ENCODE measurements at regions not wholly inside any gene's neighbourhood (a gene's known extent, or its start where the extent isn't known, plus 50 kb on each side); places are given as distances from the start of the nearest gene placed in this dataset.

- DNase-seq (ENCODE audit: low spot score): no peak
- Mint-ChIP-seq H3K27me3 (ENCODE audit: unreplicated experiment) (no peaks in the 10 kb centered on the region), H3K9me3 (ENCODE audit: unreplicated experiment) (no peaks in the 10 kb centered on the region), H3K4me3 (ENCODE audit: unreplicated experiment) (no peak overlapping the region), H3K36me3 (ENCODE audit: low read depth, unreplicated experiment) (no peaks in the 10 kb centered on the region), H3K4me1 (ENCODE audit: unreplicated experiment) (no peaks in the 10 kb centered on the region), H3K27ac (ENCODE audit: unreplicated experiment) (no peak overlapping the region)
- TF ChIP-seq, protein P1, sequence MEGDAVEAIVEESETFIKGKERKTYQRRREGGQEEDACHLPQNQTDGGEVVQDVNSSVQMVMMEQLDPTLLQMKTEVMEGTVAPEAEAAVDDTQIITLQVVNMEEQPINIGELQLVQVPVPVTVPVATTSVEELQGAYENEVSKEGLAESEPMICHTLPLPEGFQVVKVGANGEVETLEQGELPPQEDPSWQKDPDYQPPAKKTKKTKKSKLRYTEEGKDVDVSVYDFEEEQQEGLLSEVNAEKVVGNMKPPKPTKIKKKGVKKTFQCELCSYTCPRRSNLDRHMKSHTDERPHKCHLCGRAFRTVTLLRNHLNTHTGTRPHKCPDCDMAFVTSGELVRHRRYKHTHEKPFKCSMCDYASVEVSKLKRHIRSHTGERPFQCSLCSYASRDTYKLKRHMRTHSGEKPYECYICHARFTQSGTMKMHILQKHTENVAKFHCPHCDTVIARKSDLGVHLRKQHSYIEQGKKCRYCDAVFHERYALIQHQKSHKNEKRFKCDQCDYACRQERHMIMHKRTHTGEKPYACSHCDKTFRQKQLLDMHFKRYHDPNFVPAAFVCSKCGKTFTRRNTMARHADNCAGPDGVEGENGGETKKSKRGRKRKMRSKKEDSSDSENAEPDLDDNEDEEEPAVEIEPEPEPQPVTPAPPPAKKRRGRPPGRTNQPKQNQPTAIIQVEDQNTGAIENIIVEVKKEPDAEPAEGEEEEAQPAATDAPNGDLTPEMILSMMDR (IDR thresholded peaks at IDR 0.05; ENCODE audit: unreplicated experiment): no peak
Measured at GRCh38 chr10:8990280-8990987, 935.9 kb downstream of the GATA3 start.

GRCh38 chr10:8992009-8992408 is 937.5 kb downstream of the GATA3 start:
- Mint-ChIP-seq H3K27me3 (ENCODE audit: unreplicated experiment) (no peaks in the 10 kb centered on the region), H3K36me3 (ENCODE audit: low read depth, unreplicated experiment) (no peaks in the 10 kb centered on the region), H3K4me3 (ENCODE audit: unreplicated experiment) (no peak overlapping the region), H3K4me1 (ENCODE audit: unreplicated experiment) (no peaks in the 10 kb centered on the region), H3K9me3 (ENCODE audit: unreplicated experiment) (no peaks in the 10 kb centered on the region), H3K27ac (ENCODE audit: unreplicated experiment) (no peak overlapping the region)
- TF ChIP-seq, protein P1 (IDR thresholded peaks at IDR 0.05; ENCODE audit: unreplicated experiment): no peak
- no peak for DNase-seq (ENCODE audit: low spot score)

GRCh38 chr10:8993864-8994263 is 939.4 kb downstream of the GATA3 start:
- H3K36me3 Mint-ChIP-seq (ENCODE audit: low read depth, unreplicated experiment): no peaks in the 10 kb centered on the region
- no peaks in the 10 kb centered on the region for H3K9me3 Mint-ChIP-seq (ENCODE audit: unreplicated experiment)
- H3K4me3 Mint-ChIP-seq (ENCODE audit: unreplicated experiment): no peak overlapping the region
- DNase-seq (ENCODE audit: low spot score): no peak
- H3K4me1 Mint-ChIP-seq (ENCODE audit: unreplicated experiment): no peaks in the 10 kb centered on the region
- no peaks in the 10 kb centered on the region for H3K27me3 Mint-ChIP-seq (ENCODE audit: unreplicated experiment)
- no peak overlapping the region for H3K27ac Mint-ChIP-seq (ENCODE audit: unreplicated experiment)
- TF ChIP-seq, protein P1 (IDR thresholded peaks at IDR 0.05; ENCODE audit: unreplicated experiment): no peak

GRCh38 chr10:8998751-8999150 is 944.3 kb downstream of the GATA3 start:
- Mint-ChIP-seq H3K27ac (ENCODE audit: unreplicated experiment) (no peak overlapping the region), H3K9me3 (ENCODE audit: unreplicated experiment) (no peaks in the 10 kb centered on the region), H3K4me3 (ENCODE audit: unreplicated experiment) (no peak overlapping the region), H3K27me3 (ENCODE audit: unreplicated experiment) (no peaks in the 10 kb centered on the region), H3K4me1 (ENCODE audit: unreplicated experiment) (no peaks in the 10 kb centered on the region), H3K36me3 (ENCODE audit: low read depth, unreplicated experiment) (no peaks in the 10 kb centered on the region)
- TF ChIP-seq, protein P1 (IDR thresholded peaks at IDR 0.05; ENCODE audit: unreplicated experiment): no peak
- no peak for DNase-seq (ENCODE audit: low spot score)

- no peaks in the 10 kb centered on the region for H3K27me3 Mint-ChIP-seq (ENCODE audit: unreplicated experiment)
- H3K4me1 Mint-ChIP-seq (ENCODE audit: unreplicated experiment): peaks cover 2% of the 10 kb centered on the region
- no peak overlapping the region for H3K4me3 Mint-ChIP-seq (ENCODE audit: unreplicated experiment)
- no peaks in the 10 kb centered on the region for H3K9me3 Mint-ChIP-seq (ENCODE audit: unreplicated experiment)
- H3K36me3 Mint-ChIP-seq (ENCODE audit: low read depth, unreplicated experiment): no peaks in the 10 kb centered on the region
- DNase-seq (ENCODE audit: low spot score): no peak
- TF ChIP-seq, protein P1 (IDR thresholded peaks at IDR 0.05; ENCODE audit: unreplicated experiment): no peak
- no peak overlapping the region for H3K27ac Mint-ChIP-seq (ENCODE audit: unreplicated experiment)
Measured at GRCh38 chr10:9003122-9003521, 948.6 kb downstream of the GATA3 start.
